Adrenal gland (tissue), 5 donors: ENCODE measurements at regions not wholly inside any gene's neighbourhood (a gene's known extent, or its start where the extent isn't known, plus 50 kb on each side); places are given as distances from the start of the nearest gene placed in this dataset.

ENCODE experiments used
- POLR2A ChIP-seq, 2 donors: fragments of 450-650 bp; IDR thresholded peaks; one replicate each; pipeline ENCODE4 v1.6.1; 2017; ENCODE audit warnings: antibody characterized with exemption in 2 of 2, mild to moderate bottlenecking in 2 of 2, moderate library complexity in 1 of 2
- TF ChIP-seq, protein P1 (sequence below), 6 experiments: fragments of 450-650 bp in 4 of 6; fragments of 200-600 bp in 2 of 6; sonication (generic) in 1 of 6; IDR thresholded peaks; 1 replicate in 5 of 6; 2 replicates in 1 of 6; pipeline versions ENCODE4 v1.5.1 to v1.8.0; 2016 to 2021; ENCODE audit warnings: antibody characterized with exemption in 6 of 6, mild to moderate bottlenecking in 2 of 6, moderate library complexity in 1 of 6
- donor health status: DM: no; HTN: no; CAD: no.

DNA sequence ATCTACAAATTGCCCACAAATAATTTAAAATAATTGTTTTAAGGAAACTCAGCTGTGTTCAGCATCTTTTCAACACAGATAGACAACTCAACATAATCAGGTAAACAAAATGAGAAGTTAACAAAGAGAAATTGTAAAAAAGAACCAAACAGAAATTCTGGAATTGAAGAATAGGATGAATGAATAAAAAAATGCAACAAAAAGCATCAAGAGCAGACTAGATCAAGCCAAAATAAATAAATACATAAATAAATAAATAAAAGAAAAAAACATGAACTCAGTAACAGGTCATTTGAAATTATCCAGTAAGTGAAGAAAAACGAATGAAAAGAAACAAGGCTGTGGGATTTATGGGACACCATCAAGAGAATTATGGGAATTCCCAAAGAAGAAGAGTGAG, 94.0 kb upstream of the CDK6 start:
- TF ChIP-seq, protein P1, sequence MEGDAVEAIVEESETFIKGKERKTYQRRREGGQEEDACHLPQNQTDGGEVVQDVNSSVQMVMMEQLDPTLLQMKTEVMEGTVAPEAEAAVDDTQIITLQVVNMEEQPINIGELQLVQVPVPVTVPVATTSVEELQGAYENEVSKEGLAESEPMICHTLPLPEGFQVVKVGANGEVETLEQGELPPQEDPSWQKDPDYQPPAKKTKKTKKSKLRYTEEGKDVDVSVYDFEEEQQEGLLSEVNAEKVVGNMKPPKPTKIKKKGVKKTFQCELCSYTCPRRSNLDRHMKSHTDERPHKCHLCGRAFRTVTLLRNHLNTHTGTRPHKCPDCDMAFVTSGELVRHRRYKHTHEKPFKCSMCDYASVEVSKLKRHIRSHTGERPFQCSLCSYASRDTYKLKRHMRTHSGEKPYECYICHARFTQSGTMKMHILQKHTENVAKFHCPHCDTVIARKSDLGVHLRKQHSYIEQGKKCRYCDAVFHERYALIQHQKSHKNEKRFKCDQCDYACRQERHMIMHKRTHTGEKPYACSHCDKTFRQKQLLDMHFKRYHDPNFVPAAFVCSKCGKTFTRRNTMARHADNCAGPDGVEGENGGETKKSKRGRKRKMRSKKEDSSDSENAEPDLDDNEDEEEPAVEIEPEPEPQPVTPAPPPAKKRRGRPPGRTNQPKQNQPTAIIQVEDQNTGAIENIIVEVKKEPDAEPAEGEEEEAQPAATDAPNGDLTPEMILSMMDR (IDR thresholded peaks at IDR 0.05) = no peak
- no peak for TF ChIP-seq POLR2A (IDR thresholded peaks at IDR 0.05)
